ENCODE measurements at regions not wholly inside any gene's neighbourhood (a gene's known extent, or its start where the extent isn't known, plus 50 kb on each side); places are given as distances from the start of the nearest gene placed in this dataset.
"Not testable (repeated sequence)": the region's sequence is repeated elsewhere in the genome, so short reads cannot be mapped to it uniquely, and the experiment has no call there.

GRCh38 chr7:142528608-142529408, 220.5 kb upstream of the PRSS1 start:
- TF ChIP-seq CTCF (IDR thresholded peaks at IDR 0.05; ENCODE audit: low read depth, low read length), result no peak
- no peak overlapping the region for H3K4me3 ChIP-seq (ENCODE audit: low read depth, low read length)

GRCh38 chr7:142523821-142524460, 225.3 kb upstream of the PRSS1 start:
- no peak overlapping the region for H3K4me3 ChIP-seq (ENCODE audit: low read depth, low read length)
- no peak for TF ChIP-seq CTCF (IDR thresholded peaks at IDR 0.05; ENCODE audit: low read depth, low read length)

- no peak for TF ChIP-seq CTCF (IDR thresholded peaks at IDR 0.05; ENCODE audit: low read depth, low read length)
- H3K4me3 ChIP-seq (ENCODE audit: low read depth, low read length), result no peak overlapping the region
Measured at GRCh38 chr7:142522735-142523134, 226.5 kb upstream of the PRSS1 start.

GRCh38 chr7:142520885-142521284, 228.4 kb upstream of the PRSS1 start:
- not testable (repeated sequence) for H3K4me3 ChIP-seq (ENCODE audit: low read depth, low read length)
- TF ChIP-seq CTCF (IDR thresholded peaks at IDR 0.05; ENCODE audit: low read depth, low read length), result peak; percentile 54

- not testable (repeated sequence) for H3K4me3 ChIP-seq (ENCODE audit: low read depth, low read length)
Measured at GRCh38 chr7:142520455-142520854, 228.8 kb upstream of the PRSS1 start.

- no peak for TF ChIP-seq CTCF (IDR thresholded peaks at IDR 0.05; ENCODE audit: low read depth, low read length)
- H3K4me3 ChIP-seq (ENCODE audit: low read depth, low read length), result no peak overlapping the region
Measured at GRCh38 chr7:142519079-142520078, 229.9 kb upstream of the PRSS1 start.

- H3K4me3 ChIP-seq (ENCODE audit: low read depth, low read length), result no peak overlapping the region
- peak; percentile 62 for TF ChIP-seq CTCF (IDR thresholded peaks at IDR 0.05; ENCODE audit: low read depth, low read length)
Measured at GRCh38 chr7:142516038-142516501, 233.2 kb upstream of the PRSS1 start.

- not testable (repeated sequence) for H3K4me3 ChIP-seq (ENCODE audit: low read depth, low read length)
Measured at GRCh38 chr7:142514716-142515115, 234.6 kb upstream of the PRSS1 start.
